PC-3 (cell line): ENCODE measurements at regions not wholly inside any gene's neighbourhood (a gene's known extent, or its start where the extent isn't known, plus 50 kb on each side); places are given as distances from the start of the nearest gene placed in this dataset.

ENCODE experiments used
- ATAC-seq: fragments of 200-7000 bp; cut with Tn5 transposase; 2 replicates; pipeline ENCODE4 v1.9.1; 2020; ENCODE audit warnings: mild to moderate bottlenecking, moderate library complexity
- BruUV-seq: library from RNA; stranded (reverse); fragments of 400-500 nt; replicated peaks from 2 replicates; lab custom pipeline; 2021; lab: Mats Ljungman, UMichigan
- CTCF ChIA-PET: fragments of 300-600 bp; sonication (Branson Sonifier 250); formaldehyde crosslinking; loops from one replicate; lab custom pipeline; 2022; ENCODE audit warnings: antibody characterized with exemption; lab: Charles Lee
- POLR2A ChIA-PET: fragments of 300-600 bp; sonication (Branson Sonifier 250); formaldehyde crosslinking; loops from one replicate; lab custom pipeline; 2022; ENCODE audit warnings: antibody characterized with exemption; ENCODE audit not compliant: unreplicated experiment; lab: Charles Lee
- DNase-seq: peaks from one replicate; pipeline ENCODE4 v3.0.0-alpha.2; 2015
- H2AFZ ChIP-seq: fragments of 300-600 bp; sonication (generic); 2 replicates; pipeline ENCODE4 v1.6.0; 2016; ENCODE audit warnings: antibody characterized with exemption, low read length
- H3F3A ChIP-seq: fragments of 300-600 bp; sonication (generic); one replicate; pipeline ENCODE4 v1.6.0; 2017; ENCODE audit warnings: antibody characterized with exemption, low read length, control low read depth, mild to moderate bottlenecking; ENCODE audit not compliant: unreplicated experiment
- H3K27ac ChIP-seq: fragments of 300-600 bp; sonication (generic); 2 replicates; pipeline ENCODE4 v1.5.1; 2016; ENCODE audit warnings: mild to moderate bottlenecking, low read length
- H3K27me3 ChIP-seq: fragments of 300-600 bp; sonication (generic); 2 replicates; pipeline ENCODE4 v1.6.1; 2016; ENCODE audit warnings: low read length, mixed read lengths
- H3K36me3 ChIP-seq: fragments of 300-600 bp; sonication (generic); 2 replicates; pipeline ENCODE4 v1.6.1; 2016; ENCODE audit warnings: low read depth, mixed run types, low read length, mixed read lengths
- H3K4me1 ChIP-seq: fragments of 300-600 bp; sonication (generic); 2 replicates; pipeline ENCODE4 v1.5.1; 2016; ENCODE audit warnings: low read length; ENCODE audit not compliant: insufficient read depth
- H3K4me2 ChIP-seq: fragments of 300-600 bp; sonication (generic); 2 replicates; pipeline ENCODE4 v1.6.0; 2016; ENCODE audit warnings: low read length
- H3K4me3 ChIP-seq: fragments of 300-600 bp; sonication (generic); 2 replicates; pipeline ENCODE4 v1.5.1; 2016; ENCODE audit warnings: mild to moderate bottlenecking, low read length, mixed read lengths
- H3K79me2 ChIP-seq: fragments of 300-600 bp; sonication (generic); 2 replicates; pipeline ENCODE4 v1.6.1; 2017; ENCODE audit warnings: low read length, mixed read lengths
- H3K9ac ChIP-seq: fragments of 300-600 bp; sonication (generic); 2 replicates; pipeline ENCODE4 v1.6.0; 2016; ENCODE audit warnings: mild to moderate bottlenecking, low read length
- H3K9me2 ChIP-seq: fragments of 300-600 bp; sonication (generic); replicated peaks from 2 replicates; pipeline ENCODE4 v1.6.1; 2016; ENCODE audit warnings: mixed run types, low read length, mixed read lengths
- H3K9me3 ChIP-seq: fragments of 300-600 bp; sonication (generic); 2 replicates; pipeline ENCODE4 v1.6.1; 2016; ENCODE audit warnings: low read length, mixed read lengths
- H4K20me1 ChIP-seq: fragments of 300-600 bp; sonication (generic); 2 replicates; pipeline ENCODE4 v1.6.1; 2016; ENCODE audit warnings: low read length, mixed read lengths
- CTCF ChIP-seq: fragments of 300-600 bp; sonication (generic); conservative IDR thresholded peaks from 2 replicates; pipeline ENCODE4 v1.5.1; 2017; ENCODE audit warnings: antibody characterized with exemption, low read depth, mild to moderate bottlenecking, low read length
- EZH2 ChIP-seq: fragments of 300-600 bp; sonication (generic); IDR thresholded peaks from one replicate; pipeline ENCODE4 v1.6.1; 2017; ENCODE audit warnings: antibody characterized with exemption, mild to moderate bottlenecking, low read length; ENCODE audit not compliant: unreplicated experiment
- EZH2phosphoT487 ChIP-seq: fragments of 300-600 bp; sonication (generic); IDR thresholded peaks from 2 replicates; pipeline ENCODE4 v1.6.1; 2018; ENCODE audit warnings: mild to moderate bottlenecking, antibody characterized with exemption, low read length, borderline replicate concordance
- intact Hi-C: fragments of 100-400 bp; cut with micrococcal nuclease; formaldehyde crosslinking; loops from 2 replicates; pipeline ENCODE4 v1.9.0; 2023

GRCh38 chr6:131413831-131414191, 159.2 kb upstream of the ARG1 start:
- ChIA-PET CTCF (no interaction called here), POLR2A (no interaction called here)
- Histone ChIP-seq H3K27me3 (no peaks in the 10 kb centered on the region), H3K9ac (no peak overlapping the region), H3K9me3 (no peaks in the 10 kb centered on the region), H3K36me3 (no peaks in the 10 kb centered on the region), H2AFZ (no peak overlapping the region), H3K4me3 (no peak overlapping the region), H4K20me1 (no peaks in the 10 kb centered on the region), H3K4me1 (no peaks in the 10 kb centered on the region), H3K79me2 (no peaks in the 10 kb centered on the region), H3K27ac (no peak overlapping the region), H3K9me2 (no peaks in the 10 kb centered on the region), H3K4me2 (no peak overlapping the region), H3F3A (no peaks in the 10 kb centered on the region)
- DNase-seq: no peak
- TF ChIP-seq CTCF (no peak), EZH2phosphoT487 (no peak), EZH2 (no peak)
- intact Hi-C loops: no loop called here
- ATAC-seq: no peak
- BruUV-seq: no TSS peak

GRCh38 chr6:131414956-131415355, 158.1 kb upstream of the ARG1 start:
- no peaks in the 10 kb centered on the region for H4K20me1 ChIP-seq
- no peak for TF ChIP-seq CTCF
- TF ChIP-seq EZH2phosphoT487: no peak
- TF ChIP-seq EZH2: no peak
- no peak overlapping the region for H3K4me2 ChIP-seq
- ChIA-PET POLR2A (no interaction called here), CTCF (interaction anchor here (0.6 kb wide), 1 partner anchor 838 kb away, joined by 5 read pairs; no protein-coding TSS in a partner anchor)
- H3F3A ChIP-seq: no peaks in the 10 kb centered on the region
- no peak overlapping the region for H2AFZ ChIP-seq
- H3K9me2 ChIP-seq: no peaks in the 10 kb centered on the region
- no peaks in the 10 kb centered on the region for H3K36me3 ChIP-seq
- no peaks in the 10 kb centered on the region for H3K4me1 ChIP-seq
- intact Hi-C loops: no loop called here
- no peak overlapping the region for H3K4me3 ChIP-seq
- no TSS peak for BruUV-seq
- DNase-seq: no peak
- H3K9me3 ChIP-seq: no peaks in the 10 kb centered on the region
- ATAC-seq: no peak
- H3K27ac ChIP-seq: no peak overlapping the region
- H3K9ac ChIP-seq: no peak overlapping the region
- no peaks in the 10 kb centered on the region for H3K27me3 ChIP-seq
- no peaks in the 10 kb centered on the region for H3K79me2 ChIP-seq

- Histone ChIP-seq H3F3A (no peaks in the 10 kb centered on the region), H3K79me2 (no peaks in the 10 kb centered on the region), H3K4me2 (no peak overlapping the region), H2AFZ (no peak overlapping the region), H3K9ac (no peak overlapping the region), H3K27me3 (peaks cover 14% of the 10 kb centered on the region; the same call in 1 of the 2 replicates), H3K9me3 (no peaks in the 10 kb centered on the region), H3K4me3 (no peak overlapping the region), H3K27ac (no peak overlapping the region), H3K9me2 (no peaks in the 10 kb centered on the region), H4K20me1 (no peaks in the 10 kb centered on the region), H3K36me3 (no peaks in the 10 kb centered on the region), H3K4me1 (no peaks in the 10 kb centered on the region)
- TF ChIP-seq EZH2phosphoT487 (no peak), CTCF (no peak), EZH2 (no peak)
- CTCF ChIA-PET: no interaction called here
- no TSS peak for BruUV-seq
- ATAC-seq: no peak
- no peak for DNase-seq
- intact Hi-C loops: no loop called here
- POLR2A ChIA-PET: no interaction called here
Measured at GRCh38 chr6:131418441-131418840, 154.6 kb upstream of the ARG1 start.
